ENCODE measurements at regions not wholly inside any gene's neighbourhood (a gene's known extent, or its start where the extent isn't known, plus 50 kb on each side); places are given as distances from the start of the nearest gene placed in this dataset.

GRCh38 chr3:186418671-186419145, 56.7 kb upstream of the DGKG start:
- no peak for ATAC-seq

GRCh38 chr3:186417791-186418190, 55.8 kb upstream of the DGKG start:
- Histone ChIP-seq H3K4me3 (no peak overlapping the region), H3K27ac (peak overlapping the region in 2 of 4 donors; percentile 36 to 42), H3K9me3 (no peaks in the 10 kb centered on the region), H3K36me3 (no peaks in the 10 kb centered on the region), H3K4me1 (peaks cover 3 to 41% (median 17%) of the 10 kb centered on the region in 3 donors), H3K27me3 (no peaks in the 10 kb centered on the region)
- WGBS, 2 donors (ENCODE audit: low coverage in 1 of 2): 20 to 28% methylated on average over 1 to 2 of the region's 2 CpGs
- no peak for ATAC-seq
- TF ChIP-seq POLR2AphosphoS5 (IDR thresholded peaks at IDR 0.05) (no peak), CTCF (IDR thresholded peaks at IDR 0.05) (no peak), EP300 (IDR thresholded peaks at IDR 0.05) (no peak), POLR2A (IDR thresholded peaks at IDR 0.05) (no peak)

More at GRCh38 chr3:186418671-186419145, 56.7 kb upstream of the DGKG start:
- WGBS, 2 donors (ENCODE audit: low coverage in 1 of 2): no CpG with 5 or more reads among the region's 6 CpGs
- no peak for TF ChIP-seq CTCF (IDR thresholded peaks at IDR 0.05)
- no peak for TF ChIP-seq EP300 (IDR thresholded peaks at IDR 0.05)
- no peak for TF ChIP-seq POLR2A (IDR thresholded peaks at IDR 0.05)
- TF ChIP-seq POLR2AphosphoS5 (IDR thresholded peaks at IDR 0.05): no peak
- Histone ChIP-seq H3K4me1 (peaks cover 0 to 35% (median 9%) of the 10 kb centered on the region in 3 donors), H3K9me3 (no peaks in the 10 kb centered on the region), H3K27ac (peak overlapping the region in 1 of 4 donors; percentile 36), H3K27me3 (no peaks in the 10 kb centered on the region), H3K4me3 (no peak overlapping the region), H3K36me3 (no peaks in the 10 kb centered on the region)

- Histone ChIP-seq H3K27me3 (no peaks in the 10 kb centered on the region), H3K36me3 (no peaks in the 10 kb centered on the region), H3K27ac (peak overlapping the region; percentile 88 to 97 (median 96)), H3K4me1 (peaks cover 3 to 65% (median 18%) of the 10 kb centered on the region in 3 donors), H3K4me3 (peak overlapping the region; percentile 27 to 44), H3K9me3 (no peaks in the 10 kb centered on the region)
- 33 to 64% methylated on average over 4 of the region's 4 CpGs for WGBS, 2 donors (ENCODE audit: low coverage in 1 of 2)
- ATAC-seq: peak; percentile 6
- TF ChIP-seq POLR2AphosphoS5 (IDR thresholded peaks at IDR 0.05) (peak; percentile 85), POLR2A (IDR thresholded peaks at IDR 0.05) (no peak)
Observed at GRCh38 chr3:186414735-186415419, 52.8 kb upstream of the DGKG start.

- H3K36me3 ChIP-seq: no peaks in the 10 kb centered on the region
- H3K27me3 ChIP-seq: no peaks in the 10 kb centered on the region
- peak overlapping the region; percentile 27 to 44 for H3K4me3 ChIP-seq
- peak overlapping the region; percentile 88 to 97 (median 96) for H3K27ac ChIP-seq
- H3K4me1 ChIP-seq: peaks cover 3 to 69% (median 18%) of the 10 kb centered on the region in 3 donors
- TF ChIP-seq CTCF (IDR thresholded peaks at IDR 0.05) (no peak), EP300 (IDR thresholded peaks at IDR 0.05) (peak; percentile 77), POLR2AphosphoS5 (IDR thresholded peaks at IDR 0.05) (peak; percentile 99), POLR2A (IDR thresholded peaks at IDR 0.05) (peak; percentile 11 to 19)
- peak; percentile 84 for ATAC-seq
- no peaks in the 10 kb centered on the region for H3K9me3 ChIP-seq
- WGBS, 2 donors (ENCODE audit: low coverage in 1 of 2): 0 to 11% methylated on average over 5 to 10 of the region's 22 CpGs
Observed at GRCh38 chr3:186413615-186414415, 51.8 kb upstream of the DGKG start.

- H3K27ac ChIP-seq: peak overlapping the region in 3 of 4 donors; percentile 58 to 96 (median 88)
- TF ChIP-seq POLR2A (IDR thresholded peaks at IDR 0.05) (no peak), CTCF (IDR thresholded peaks at IDR 0.05) (no peak), EP300 (IDR thresholded peaks at IDR 0.05) (no peak), POLR2AphosphoS5 (IDR thresholded peaks at IDR 0.05) (no peak)
Observed at GRCh38 chr3:186411994-186412393, 50.0 kb upstream of the DGKG start.

More at GRCh38 chr3:186411994-186412393, 50.0 kb upstream of the DGKG start:
- WGBS, 2 donors (ENCODE audit: low coverage in 1 of 2): 87% methylated on average over 2 to 3 of the region's 3 CpGs
- Histone ChIP-seq H3K27me3 (no peaks in the 10 kb centered on the region), H3K9me3 (no peaks in the 10 kb centered on the region), H3K4me1 (peaks cover 14 to 81% (median 22%) of the 10 kb centered on the region in 3 donors), H3K4me3 (no peak overlapping the region), H3K36me3 (no peaks in the 10 kb centered on the region)
- ATAC-seq: no peak

All from gastroesophageal sphincter (tissue), 4 donors.